ENCODE measurements at regions not wholly inside any gene's neighbourhood (a gene's known extent, or its start where the extent isn't known, plus 50 kb on each side); places are given as distances from the start of the nearest gene placed in this dataset.

DNA sequence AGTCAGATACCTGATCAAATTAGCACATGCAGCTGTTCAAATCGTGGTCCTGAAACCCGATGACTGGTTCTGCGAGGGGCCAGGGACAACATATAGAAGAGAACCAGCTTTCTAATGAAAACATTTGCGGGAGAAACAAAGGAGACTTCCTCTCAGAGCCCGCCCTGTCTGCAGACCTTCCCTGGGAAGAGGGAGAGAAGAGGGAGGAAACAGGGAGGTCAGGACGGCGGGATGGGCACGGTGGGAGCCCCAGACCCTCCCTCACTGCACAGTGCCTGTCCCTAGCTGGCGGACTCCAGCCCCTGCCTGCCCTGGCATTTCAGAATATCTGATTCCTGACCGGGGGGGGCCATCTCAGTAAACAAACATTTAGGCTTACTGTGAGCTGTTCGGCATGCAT, 317.3 kb downstream of the FOXL1 start:
- no peak for DNase-seq (ENCODE audit: extremely low read depth in 1 of 2, low read depth in 1 of 2)

DNA sequence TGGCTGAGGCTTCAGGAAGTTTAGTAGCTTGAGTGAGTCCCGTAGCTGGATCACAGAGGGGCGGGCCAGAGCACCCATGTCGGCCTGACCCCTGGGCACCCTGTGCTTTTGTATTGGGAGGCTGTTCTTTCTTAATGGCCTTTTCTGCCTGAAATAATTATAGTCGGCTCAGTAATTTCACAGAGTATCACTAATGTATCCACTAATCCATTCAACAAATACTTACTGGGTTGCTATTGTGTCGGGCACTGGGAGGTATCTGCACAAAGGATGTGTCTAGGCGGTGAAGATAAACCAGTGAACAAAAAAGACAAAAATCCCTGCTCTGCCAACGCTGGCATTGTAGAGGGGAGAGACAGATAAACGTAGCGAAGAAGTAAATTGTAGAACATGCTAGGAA, 318.6 kb downstream of the FOXL1 start:
- no peak for DNase-seq (ENCODE audit: extremely low read depth in 1 of 2, low read depth in 1 of 2)

DNA sequence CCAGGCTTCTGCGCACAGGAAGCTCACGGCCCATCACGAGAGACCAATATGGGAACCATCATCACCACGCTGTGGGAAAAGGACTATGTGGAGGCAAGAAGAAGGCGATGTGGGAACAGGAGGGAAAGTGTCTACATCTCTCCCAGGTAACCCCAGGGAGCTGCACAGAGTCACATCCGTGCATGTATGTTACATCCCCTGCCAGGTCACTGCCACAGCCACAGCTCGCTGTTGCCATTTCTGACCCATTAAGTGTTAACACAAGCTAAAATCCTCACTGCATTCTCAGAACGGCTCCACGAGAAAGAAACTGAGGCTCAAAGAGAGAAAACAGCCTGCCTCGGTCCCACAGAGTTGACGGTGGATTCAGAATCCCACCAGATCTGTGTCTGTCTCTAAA, 319.1 kb downstream of the FOXL1 start:
- no peak for DNase-seq (ENCODE audit: extremely low read depth in 1 of 2, low read depth in 1 of 2)

DNA sequence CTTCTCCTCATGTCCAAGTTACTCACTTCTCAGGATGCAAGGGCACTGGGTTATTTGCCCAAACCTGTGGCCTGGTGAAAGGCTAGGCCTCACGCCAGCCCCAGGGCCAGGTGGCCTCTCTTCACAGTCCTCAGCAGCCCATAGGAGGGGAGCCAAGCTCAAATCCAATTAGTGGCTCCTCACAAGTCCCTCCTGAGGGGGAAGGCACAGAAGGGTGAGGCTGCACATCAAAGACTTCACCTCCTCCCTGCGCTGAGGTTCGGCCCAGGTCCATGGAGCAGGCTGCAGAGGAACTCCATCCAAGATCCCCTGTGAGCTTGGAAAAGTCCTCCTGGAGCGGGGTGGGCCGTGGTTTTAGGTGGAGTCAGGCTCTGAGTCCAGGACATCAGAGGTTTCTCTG, 320.0 kb downstream of the FOXL1 start:
- no peak for DNase-seq (ENCODE audit: extremely low read depth in 1 of 2, low read depth in 1 of 2)

DNA sequence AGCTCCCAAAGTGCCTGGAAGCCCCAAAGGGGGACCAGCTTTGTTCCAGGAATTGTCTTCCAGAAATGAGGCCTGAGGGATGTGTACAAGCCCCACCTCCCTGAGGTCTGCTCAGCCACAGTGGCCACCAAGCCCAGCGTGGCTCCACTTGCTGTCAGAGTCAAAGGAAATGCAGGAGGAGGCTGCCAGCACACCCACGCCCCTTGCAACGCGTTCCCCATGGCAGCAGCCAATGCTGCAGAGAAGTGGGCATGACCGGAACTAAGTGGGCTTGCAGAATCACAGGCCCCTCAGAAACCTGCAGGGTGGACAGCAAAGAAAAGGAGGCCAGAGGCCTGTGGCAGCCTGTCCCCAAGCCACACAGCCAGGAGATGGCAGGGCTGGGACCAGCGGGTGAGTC, 320.8 kb downstream of the FOXL1 start:
- no peak for DNase-seq (ENCODE audit: extremely low read depth in 1 of 2, low read depth in 1 of 2)

DNA sequence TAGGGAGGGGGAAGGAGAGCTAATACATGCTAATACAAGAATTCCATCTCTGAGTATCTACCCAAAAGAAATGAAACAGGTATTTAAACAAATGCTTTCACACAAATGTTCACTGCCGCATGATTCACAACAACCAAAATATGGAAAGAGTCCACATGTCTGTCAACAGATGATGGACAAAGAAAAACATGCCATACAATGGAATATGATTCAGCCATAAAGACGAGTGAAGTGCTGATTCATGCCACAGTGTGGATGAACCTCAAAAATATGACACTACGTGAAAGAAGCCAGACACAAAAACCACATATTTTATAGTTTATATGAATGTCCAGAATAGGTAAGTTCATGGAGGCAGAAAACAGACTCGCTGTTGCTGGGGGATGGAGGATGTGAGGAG, 321.4 kb downstream of the FOXL1 start:
- no peak for DNase-seq (ENCODE audit: extremely low read depth in 1 of 2, low read depth in 1 of 2)

DNA sequence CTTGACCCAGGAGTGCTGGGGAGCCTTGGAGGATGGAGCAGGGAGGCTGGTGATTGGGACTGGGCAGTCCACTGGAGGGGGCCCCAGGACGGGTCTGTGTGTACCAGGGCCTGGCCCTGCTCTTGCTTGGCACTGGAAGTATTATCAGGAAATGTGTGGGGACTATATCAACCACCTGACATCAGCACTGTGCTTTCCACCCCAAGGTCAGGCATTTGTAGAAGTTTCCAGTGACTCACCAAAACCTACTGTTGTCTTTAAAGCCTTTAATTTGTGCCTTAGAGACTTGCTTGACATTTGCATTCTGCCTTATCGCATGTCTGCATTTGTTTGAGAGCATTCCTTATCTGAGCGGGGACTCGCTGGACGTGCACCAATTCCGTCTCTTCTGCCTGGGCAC, 323.1 kb downstream of the FOXL1 start:
- DNase-seq (ENCODE audit: extremely low read depth in 1 of 2, low read depth in 1 of 2), result no peak

DNA sequence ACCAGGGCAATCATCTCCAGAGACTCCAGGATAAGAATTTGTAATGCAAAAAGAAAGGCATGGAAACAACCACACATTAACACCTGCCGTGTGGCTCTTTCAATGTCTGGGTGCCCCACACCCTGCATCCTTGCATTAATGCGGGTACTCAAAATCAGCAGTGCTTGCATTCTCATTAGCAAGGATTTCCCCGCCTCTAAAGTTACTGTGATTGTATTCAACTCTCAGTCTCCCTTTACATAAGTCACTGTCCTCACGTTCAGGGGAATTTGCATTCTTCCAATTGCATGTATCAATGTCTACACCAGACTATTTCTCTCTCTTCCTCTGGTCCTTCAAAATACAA, 324.3 kb downstream of the FOXL1 start:
- DNase-seq (ENCODE audit: extremely low read depth in 1 of 2, low read depth in 1 of 2), result no peak

DNA sequence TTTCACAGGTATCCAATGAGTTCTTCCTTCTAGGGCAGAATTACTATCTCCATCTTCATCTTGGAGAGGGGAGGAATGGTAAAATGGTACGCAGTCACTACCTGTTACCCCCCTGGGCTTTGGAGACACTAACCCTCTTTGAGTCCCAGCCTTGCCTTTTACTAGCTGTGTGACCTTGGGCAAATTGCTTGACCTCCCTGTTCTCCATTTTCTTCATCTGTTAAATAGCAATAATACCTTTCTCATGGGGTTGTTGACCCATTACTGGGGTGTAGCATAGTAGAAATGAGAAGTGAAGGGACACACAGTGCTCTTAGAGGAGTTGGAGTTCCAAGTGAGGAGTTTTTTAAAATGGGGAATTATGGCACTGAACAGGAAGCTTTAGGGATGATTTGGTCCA, 324.7 kb downstream of the FOXL1 start:
- DNase-seq (ENCODE audit: extremely low read depth in 1 of 2, low read depth in 1 of 2), result no peak

DNA sequence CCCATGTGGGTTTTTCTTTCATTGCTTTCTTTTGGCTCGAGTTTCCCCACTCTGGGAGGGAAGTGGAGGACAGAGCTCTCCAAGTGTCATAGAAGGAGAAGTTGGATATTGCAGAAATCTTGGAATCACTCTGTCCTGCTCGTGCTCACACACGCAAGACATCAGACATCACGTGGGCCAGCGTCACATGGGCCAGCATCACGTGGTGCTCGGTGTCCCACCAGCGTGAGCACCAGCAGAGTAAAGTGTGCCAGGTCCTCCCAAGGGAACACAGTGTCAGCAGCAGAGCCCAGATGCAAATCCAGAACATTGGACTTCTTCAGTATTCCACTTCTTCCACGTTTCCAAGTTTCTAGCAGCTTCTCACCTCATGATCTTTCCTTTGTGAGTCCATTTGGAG, 327.0 kb downstream of the FOXL1 start:
- DNase-seq (ENCODE audit: extremely low read depth in 1 of 2, low read depth in 1 of 2), result no peak

DNA sequence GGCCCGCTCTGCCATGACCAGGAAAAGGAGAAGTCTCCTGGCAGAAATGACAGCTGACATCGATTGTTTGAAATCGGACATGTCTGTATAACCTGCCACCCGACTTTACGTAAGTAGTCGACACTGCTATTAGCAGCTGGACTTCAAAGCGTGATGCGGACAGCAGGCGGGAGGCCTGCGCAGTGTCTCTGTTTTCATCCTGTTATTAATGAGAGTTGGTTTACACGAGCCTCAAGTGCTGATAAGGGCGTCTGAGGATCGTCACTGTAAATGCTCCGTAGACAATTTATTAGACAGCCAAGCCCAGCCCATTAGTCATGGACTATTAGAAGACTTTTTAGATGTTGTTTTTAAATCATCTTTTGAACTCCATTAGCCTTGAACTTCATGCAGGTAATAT, 328.3 kb downstream of the FOXL1 start:
- no peak for DNase-seq (ENCODE audit: extremely low read depth in 1 of 2, low read depth in 1 of 2)

DNA sequence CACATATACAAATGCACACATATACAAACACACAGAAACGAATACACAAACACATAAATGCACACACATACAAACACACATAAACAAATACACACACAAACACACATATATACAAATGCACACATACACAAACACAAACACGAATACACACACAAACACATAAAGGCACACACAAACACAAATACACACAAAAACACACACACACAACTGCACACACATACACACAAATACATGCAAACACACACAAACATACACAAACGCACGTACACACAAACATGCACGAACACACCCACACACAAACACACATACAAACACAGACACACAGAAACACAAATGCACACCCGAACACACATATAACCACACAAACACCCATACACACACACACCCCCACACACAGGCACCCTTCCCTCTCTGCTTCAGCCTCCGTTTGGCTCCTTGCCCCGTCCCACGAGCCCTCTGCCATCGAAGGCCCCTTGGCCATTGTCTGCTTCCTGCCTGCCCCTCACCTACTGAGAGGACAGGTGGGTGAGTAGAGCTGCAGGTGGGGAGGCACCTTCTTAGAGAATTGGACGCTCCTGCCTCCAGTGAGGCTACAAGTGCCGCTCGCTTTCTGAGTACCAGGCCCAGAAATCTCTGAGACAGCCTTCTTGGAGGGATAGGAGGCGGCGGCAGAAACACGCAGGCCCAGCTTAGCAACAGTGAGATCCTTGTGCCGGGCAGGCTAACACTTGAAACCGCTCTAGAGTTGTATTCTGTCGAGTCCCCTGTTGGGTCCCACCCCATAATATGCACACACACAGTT, 331.2 kb downstream of the FOXL1 start:
- DNase-seq (ENCODE audit: extremely low read depth in 1 of 2, low read depth in 1 of 2), result no peak

DNA sequence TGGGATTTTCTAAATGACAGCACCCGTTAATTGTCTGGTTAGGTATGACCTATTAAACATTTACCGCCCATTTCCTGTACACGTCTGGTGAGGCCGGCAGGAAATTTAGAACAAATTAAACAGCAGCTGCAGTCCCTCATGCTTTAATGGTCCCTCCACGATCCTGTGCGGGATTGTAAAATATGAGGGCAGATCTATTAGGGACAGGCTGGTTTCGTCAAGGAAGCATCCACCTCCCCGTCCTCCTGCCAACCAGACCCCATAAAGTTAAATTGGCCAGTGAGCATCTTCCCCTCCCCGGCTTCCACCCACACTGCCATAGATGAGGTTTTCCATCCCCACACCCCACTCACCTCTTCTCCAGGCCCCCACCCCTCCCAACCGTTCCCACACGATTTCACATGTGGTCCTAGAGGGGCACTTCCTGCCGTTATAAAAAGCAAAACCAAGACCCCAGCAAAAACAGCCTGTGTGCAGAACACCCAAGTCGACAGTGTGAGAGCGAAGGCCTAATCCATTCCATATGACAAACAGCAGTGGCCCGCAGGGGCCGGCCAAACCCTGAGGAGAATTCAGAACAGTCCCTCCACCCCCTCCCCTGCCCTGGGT, 331.9 kb downstream of the FOXL1 start:
- DNase-seq (ENCODE audit: extremely low read depth in 1 of 2, low read depth in 1 of 2), result no peak

DNA sequence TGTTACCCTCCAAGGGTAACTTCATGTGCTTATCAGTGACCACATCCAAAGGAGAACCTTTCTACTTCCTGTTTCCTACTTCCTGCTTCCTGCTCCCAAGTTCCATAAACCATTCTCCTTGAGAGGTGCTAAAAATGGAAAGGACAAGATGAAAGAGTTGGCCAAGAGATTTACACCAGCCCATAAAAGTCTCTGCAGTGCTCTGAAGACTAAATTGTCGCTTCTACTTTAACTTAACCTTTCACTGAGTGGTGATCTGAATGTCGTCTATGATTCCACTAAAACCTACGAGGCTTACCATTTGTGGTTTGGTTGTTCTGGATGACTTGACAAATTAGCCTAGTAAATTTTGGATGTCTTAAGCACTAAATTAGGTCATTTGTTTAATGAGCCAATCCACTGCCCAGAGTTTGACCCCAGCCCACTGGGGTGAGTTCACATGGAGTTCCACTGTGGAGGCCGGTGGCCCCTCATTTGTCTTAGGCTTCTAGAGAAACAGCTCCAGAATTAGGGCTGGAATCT, 333.1 kb downstream of the FOXL1 start:
- no peak for DNase-seq (ENCODE audit: extremely low read depth in 1 of 2, low read depth in 1 of 2)

DNA sequence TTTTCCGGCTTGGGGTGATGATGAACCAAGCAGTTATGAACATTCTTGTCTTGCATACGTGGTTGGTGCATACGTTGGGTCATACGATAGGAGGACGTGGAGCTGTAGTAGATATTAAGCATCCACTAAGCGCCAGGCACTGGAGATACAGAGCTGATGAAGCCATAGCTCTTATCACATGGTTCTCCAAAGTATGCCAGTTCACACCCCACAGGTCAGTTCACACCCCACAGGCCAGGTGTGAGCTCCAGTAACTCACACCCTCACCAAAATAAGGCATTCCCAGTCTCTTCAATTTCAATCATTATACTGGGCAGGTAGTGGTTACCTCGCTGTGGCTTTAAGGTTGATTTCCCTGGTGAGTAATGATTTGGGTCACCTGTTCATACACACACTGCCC, 335.5 kb downstream of the FOXL1 start:
- DNase-seq (ENCODE audit: extremely low read depth in 1 of 2, low read depth in 1 of 2), result no peak

DNA sequence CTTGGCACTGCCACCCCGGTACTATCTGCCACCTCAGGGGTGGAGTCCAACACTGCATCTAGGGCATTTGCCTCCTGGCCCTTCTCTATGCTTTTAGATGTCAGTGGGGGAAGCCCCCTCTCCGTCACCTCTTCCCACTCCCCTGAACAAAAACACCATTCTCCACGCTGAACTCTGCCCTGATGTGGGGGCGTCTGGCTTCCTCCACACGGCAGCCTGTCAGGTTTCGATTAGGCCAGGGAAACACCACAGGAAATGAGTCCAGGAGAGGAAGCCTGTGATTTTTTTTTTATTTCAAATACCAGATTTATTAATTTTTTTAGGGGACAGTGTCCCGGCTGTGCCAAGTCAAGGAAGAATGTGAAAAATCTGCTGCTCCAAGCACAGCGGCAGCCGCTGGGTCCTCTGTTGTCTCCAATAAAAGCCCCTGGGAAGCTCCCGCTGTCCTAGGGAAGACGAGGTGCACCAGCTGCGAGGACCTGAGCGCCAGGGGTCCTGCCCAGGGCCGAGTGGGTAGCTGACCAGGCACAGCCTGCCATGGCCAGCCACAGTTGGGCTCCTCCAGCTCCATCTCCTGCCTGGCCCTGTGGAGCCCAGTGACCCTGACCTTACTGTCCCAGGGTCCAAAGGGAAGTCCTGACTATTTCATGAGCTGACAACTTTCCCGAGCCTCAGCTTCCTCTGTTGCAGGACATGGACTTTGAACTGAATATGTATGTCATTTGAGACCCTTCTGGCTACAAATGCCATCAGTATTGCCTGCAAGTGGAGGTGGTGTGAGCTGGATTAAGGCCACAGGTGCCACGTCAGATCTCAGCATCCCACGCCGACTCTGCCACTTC, 336.7 kb downstream of the FOXL1 start:
- no peak for DNase-seq (ENCODE audit: extremely low read depth in 1 of 2, low read depth in 1 of 2)

DNA sequence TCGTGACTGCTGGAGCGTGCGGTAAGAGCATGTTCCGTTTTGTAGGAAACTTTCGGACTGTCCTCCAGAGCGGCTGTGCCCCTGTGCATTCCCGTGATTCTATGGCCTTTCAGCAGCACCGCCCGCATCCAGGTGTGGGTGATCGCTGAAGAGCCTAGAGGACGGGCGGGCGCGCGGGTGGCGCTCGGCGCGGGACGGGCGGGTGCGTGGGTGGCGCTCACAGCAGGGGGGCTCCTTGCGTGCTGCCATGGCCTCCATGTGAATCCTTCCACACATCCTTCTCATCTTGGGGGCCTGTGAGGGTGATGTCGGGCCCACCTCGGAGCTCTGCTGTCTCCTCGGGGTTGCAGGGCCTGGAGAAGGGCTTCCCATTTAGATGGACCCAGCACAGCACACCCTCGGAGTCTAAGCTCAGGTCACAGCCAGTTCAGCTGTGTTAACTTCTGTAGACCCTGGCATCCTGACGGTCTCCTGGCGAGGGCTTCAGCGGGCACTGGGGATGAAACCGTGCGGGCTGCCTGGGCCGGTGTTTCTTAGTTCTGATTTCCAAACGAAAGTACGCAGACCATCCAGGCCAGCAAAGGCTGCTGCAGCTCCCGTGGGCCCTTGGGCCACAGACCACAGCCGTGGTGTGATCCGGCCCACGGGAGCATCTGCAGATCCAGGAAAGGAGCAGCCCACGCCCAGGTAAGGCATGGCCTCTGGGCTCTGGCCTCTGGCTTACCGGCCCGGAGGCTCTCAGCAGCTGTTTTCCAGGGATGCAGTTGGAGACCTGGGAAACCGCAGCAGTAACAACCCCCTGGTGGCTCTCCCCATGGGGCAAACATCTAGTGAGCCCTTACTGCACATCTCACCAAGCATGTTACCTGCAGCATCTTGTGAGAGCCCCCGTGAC, 339.4 kb downstream of the FOXL1 start:
- no peak for DNase-seq (ENCODE audit: extremely low read depth in 1 of 2, low read depth in 1 of 2)

DNA sequence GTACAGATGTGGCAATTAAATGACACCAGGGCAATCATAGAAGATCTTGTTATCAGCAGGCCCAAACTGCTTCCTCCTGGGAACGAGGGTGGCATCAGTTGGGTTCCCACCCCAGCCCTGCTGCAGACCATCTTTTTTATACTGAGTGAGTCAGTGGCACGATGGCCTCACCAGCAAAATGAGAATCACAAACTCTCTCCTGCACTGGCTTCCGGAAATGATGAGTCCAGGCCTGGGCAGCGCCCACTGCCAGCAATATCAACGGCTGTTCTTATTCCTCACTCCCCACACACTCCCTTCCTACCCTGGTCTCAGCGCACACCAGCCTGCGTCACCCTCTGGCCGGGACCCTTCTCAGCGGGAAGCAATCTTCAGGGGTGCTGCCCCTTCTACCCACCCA, 340.3 kb downstream of the FOXL1 start:
- DNase-seq (ENCODE audit: extremely low read depth in 1 of 2, low read depth in 1 of 2), result no peak

DNA sequence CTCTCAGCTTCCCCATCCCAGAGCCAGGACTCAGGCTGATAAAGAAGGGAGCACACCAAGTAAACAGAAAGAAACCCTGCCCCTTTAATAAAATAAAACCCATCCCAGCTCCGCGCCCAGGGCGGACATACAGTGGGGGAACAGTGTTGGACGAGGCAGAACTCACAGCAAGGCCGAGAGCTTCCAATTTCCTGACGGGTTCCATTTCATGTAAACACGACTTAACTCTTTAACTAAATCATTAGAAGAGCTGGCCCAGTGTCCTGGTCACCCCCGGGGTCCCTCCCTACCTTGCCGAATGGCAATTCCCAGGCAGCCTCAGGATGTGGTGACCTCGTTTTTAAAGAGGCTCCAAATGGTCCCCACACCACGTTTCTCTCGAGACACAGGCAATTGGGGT, 340.7 kb downstream of the FOXL1 start:
- DNase-seq (ENCODE audit: extremely low read depth in 1 of 2, low read depth in 1 of 2), result no peak

DNA sequence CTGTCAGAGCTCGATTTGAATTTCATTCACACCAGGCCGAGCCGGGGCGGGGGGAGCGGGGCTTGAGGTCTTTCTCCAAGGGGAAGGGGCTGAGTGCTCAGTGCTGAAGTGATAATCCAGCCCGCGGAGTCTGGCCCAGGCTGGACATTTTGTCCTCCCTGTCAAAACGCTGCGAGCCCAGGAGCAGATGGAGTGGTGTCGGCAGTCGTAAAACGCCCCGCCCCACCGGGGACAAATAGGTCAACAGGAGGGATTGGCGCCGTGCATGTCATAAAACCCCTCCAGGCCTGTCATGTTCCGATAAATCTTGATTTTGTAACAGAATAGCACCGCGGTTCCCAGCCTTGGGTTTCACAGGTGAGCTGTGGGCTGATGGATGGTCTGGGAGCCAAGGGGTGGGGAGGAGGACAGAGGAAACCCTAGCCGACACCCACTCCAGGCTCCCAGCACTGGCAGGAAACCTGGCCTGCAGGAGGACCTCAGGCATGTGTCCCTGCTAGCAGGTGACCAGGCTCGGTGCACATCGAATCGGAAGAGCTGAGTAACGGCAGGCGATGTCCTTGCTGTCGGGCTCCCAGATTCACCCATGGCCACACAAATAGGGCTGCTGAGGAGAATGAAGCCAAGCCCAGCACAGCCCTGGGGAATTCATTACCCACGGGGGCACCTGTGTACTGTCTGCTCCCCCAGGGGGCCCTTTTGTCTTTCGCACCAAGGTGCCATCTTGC, 341.4 kb downstream of the FOXL1 start:
- DNase-seq (ENCODE audit: extremely low read depth in 1 of 2, low read depth in 1 of 2), result no peak

All from stimulated activated CD8-positive, alpha-beta memory T cell treated with anti-CD3 and anti-CD28 coated beads, Interleukin-7, amount 100 ng/mL, for 48 hours (primary cell).